ENCODE measurements at regions not wholly inside any gene's neighbourhood (a gene's known extent, or its start where the extent isn't known, plus 50 kb on each side); places are given as distances from the start of the nearest gene placed in this dataset.

DNA sequence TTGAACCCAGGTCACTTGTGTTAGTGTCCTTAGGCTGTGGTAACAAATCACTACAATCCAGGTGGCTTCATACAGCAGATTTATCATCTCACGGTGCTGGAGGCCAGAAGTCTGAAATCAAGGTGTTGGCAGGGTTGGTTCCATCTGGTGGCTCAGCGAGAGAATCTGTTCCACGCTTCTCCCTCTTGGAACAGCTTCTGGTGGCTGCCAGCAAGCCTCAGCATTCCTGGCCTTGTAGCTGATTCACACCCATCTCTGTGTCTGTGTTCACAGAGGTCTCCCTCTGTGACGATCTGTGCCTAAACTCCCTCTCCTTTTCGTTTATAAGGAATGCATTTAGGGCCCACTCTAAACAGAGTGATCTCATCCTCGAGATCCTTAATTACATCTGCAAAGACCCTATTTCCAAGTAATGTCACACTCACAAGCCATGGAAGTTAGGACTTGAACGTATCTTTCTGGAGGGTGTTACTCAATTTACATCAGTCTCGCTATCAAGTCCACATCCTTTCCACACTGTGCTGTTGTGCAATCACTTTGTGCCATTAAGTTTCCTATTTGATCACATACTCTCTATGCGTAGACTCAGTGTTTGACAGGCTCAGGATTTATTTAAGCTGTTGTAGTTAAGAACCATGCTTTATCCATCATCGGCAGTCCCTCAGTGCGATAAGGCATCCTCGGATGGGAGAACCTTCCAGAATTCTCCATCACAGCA is 164.4 kb downstream of the SOCS6 start:
- TF ChIP-seq, protein P1, sequence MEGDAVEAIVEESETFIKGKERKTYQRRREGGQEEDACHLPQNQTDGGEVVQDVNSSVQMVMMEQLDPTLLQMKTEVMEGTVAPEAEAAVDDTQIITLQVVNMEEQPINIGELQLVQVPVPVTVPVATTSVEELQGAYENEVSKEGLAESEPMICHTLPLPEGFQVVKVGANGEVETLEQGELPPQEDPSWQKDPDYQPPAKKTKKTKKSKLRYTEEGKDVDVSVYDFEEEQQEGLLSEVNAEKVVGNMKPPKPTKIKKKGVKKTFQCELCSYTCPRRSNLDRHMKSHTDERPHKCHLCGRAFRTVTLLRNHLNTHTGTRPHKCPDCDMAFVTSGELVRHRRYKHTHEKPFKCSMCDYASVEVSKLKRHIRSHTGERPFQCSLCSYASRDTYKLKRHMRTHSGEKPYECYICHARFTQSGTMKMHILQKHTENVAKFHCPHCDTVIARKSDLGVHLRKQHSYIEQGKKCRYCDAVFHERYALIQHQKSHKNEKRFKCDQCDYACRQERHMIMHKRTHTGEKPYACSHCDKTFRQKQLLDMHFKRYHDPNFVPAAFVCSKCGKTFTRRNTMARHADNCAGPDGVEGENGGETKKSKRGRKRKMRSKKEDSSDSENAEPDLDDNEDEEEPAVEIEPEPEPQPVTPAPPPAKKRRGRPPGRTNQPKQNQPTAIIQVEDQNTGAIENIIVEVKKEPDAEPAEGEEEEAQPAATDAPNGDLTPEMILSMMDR (conservative IDR thresholded peaks at IDR 0.05), result no peak
- Mint-ChIP-seq H3K9me3 (no peaks in the 10 kb centered on the region), H3K27me3 (peaks cover 4% of the 10 kb centered on the region), H3K36me3 (no peaks in the 10 kb centered on the region), H3K27ac (no peak overlapping the region), H3K4me3 (no peak overlapping the region), H3K4me1 (ENCODE audit: unreplicated experiment) (no peaks in the 10 kb centered on the region)
- no peak for DNase-seq (ENCODE audit: extremely low spot score, unreplicated experiment)

- no peak for DNase-seq (ENCODE audit: extremely low spot score, unreplicated experiment)
- no peaks in the 10 kb centered on the region for H3K36me3 Mint-ChIP-seq
- no peak overlapping the region for H3K27ac Mint-ChIP-seq
- H3K9me3 Mint-ChIP-seq, result no peaks in the 10 kb centered on the region
- peaks cover 4% of the 10 kb centered on the region for H3K27me3 Mint-ChIP-seq
- TF ChIP-seq, protein P1 (conservative IDR thresholded peaks at IDR 0.05), result no peak
- H3K4me1 Mint-ChIP-seq (ENCODE audit: unreplicated experiment), result no peaks in the 10 kb centered on the region
- H3K4me3 Mint-ChIP-seq, result no peak overlapping the region
Measured at GRCh38 chr18:70452501-70452900, 163.7 kb downstream of the SOCS6 start.

- Mint-ChIP-seq H3K36me3 (no peaks in the 10 kb centered on the region), H3K9me3 (no peaks in the 10 kb centered on the region), H3K4me3 (no peak overlapping the region), H3K27ac (no peak overlapping the region), H3K4me1 (ENCODE audit: unreplicated experiment) (no peaks in the 10 kb centered on the region), H3K27me3 (peaks cover 4% of the 10 kb centered on the region)
- no peak for DNase-seq (ENCODE audit: extremely low spot score, unreplicated experiment)
- TF ChIP-seq, protein P1 (conservative IDR thresholded peaks at IDR 0.05), result peak; percentile 75
Measured at GRCh38 chr18:70450426-70451253, 161.8 kb downstream of the SOCS6 start.

DNA sequence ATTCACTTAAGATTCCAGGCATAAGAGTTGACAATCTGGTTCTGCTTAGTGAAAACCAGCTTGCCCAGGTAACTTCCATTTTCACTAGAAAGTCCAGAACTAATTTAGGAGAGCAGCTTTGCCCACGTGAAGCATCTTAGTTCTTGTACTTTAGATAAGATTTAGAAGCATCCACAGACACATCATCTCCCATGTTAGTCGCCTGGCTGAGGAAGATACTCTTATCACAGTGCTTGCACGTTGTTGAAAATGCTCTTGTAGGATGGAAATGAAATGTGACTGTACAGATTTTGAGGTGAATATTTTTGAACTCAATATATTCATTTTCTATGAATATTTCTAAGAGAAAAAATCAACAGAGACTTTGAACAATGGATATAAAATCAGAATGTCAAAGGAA is 159.7 kb downstream of the SOCS6 start:
- H3K4me3 Mint-ChIP-seq, result no peak overlapping the region
- H3K27me3 Mint-ChIP-seq, result no peaks in the 10 kb centered on the region

GRCh38 chr18:70446063-70446462 is 157.2 kb downstream of the SOCS6 start:
- Mint-ChIP-seq H3K9me3 (peaks cover 14% of the 10 kb centered on the region), H3K36me3 (no peaks in the 10 kb centered on the region), H3K4me3 (no peak overlapping the region), H3K4me1 (ENCODE audit: unreplicated experiment) (no peaks in the 10 kb centered on the region), H3K27me3 (no peaks in the 10 kb centered on the region), H3K27ac (no peak overlapping the region)
- DNase-seq (ENCODE audit: extremely low spot score, unreplicated experiment), result no peak
- TF ChIP-seq, protein P1 (conservative IDR thresholded peaks at IDR 0.05), result no peak

More for the DNA sequence above, 159.7 kb downstream of the SOCS6 start:
- no peak for DNase-seq (ENCODE audit: extremely low spot score, unreplicated experiment)
- Mint-ChIP-seq H3K27ac (no peak overlapping the region), H3K4me1 (ENCODE audit: unreplicated experiment) (no peaks in the 10 kb centered on the region), H3K9me3 (peaks cover 7% of the 10 kb centered on the region), H3K36me3 (no peaks in the 10 kb centered on the region)
- TF ChIP-seq, protein P1 (conservative IDR thresholded peaks at IDR 0.05), result no peak

All from type B pancreatic cell (in vitro differentiated cells).